ENCODE measurements at regions not wholly inside any gene's neighbourhood (a gene's known extent, or its start where the extent isn't known, plus 50 kb on each side); places are given as distances from the start of the nearest gene placed in this dataset.
A peak's percentile ranks its signal among the peaks of the same experiment; 100 is the strongest.

DNA sequence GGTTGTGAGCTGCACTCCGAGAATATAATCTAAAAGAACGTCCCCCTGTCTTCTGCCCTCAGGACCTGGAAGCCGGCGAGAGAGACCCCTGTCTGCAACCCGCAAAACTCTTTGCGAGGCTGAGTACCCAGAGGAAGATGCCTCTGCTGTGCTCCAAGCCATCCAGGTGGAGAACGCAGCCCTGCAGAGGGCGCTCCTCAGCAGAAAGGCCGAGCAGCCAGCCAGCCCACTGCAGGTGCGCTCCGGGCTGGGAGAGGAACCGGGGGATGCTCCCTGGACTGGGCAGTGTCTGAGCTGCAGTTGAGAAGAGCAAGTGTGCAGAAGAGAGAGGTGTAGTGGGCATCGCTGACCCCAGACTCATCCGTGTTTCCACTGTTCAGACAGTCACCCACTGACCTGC, 148.3 kb downstream of the KATNIP start:
- TF ChIP-seq CTCF (CRISPR knock-in tag; IDR thresholded peaks at IDR 0.05) (peak; percentile 70), ZNF562 (CRISPR knock-in tag; IDR thresholded peaks at IDR 0.05; ENCODE audit: borderline replicate concordance) (no peak)

Data from HepG2 (cell line).